IgD-negative memory B cell (primary cell): ENCODE measurements at regions not wholly inside any gene's neighbourhood (a gene's known extent, or its start where the extent isn't known, plus 50 kb on each side); places are given as distances from the start of the nearest gene placed in this dataset.
A peak's percentile ranks its signal among the peaks of the same experiment; 100 is the strongest.
"Not testable (repeated sequence)": the region's sequence is repeated elsewhere in the genome, so short reads cannot be mapped to it uniquely, and the experiment has no call there.

Source experiments
- H3K27ac Mint-ChIP-seq, 3 donors: one replicate each; pipeline ENCODE4 v1.8.0; 2020 to 2022; ENCODE audit warnings: mild to moderate bottlenecking in 3 of 3, mixed read lengths in 3 of 3, moderate library complexity in 1 of 3
- H3K27me3 Mint-ChIP-seq: one replicate; pipeline ENCODE4 v1.8.0; 2021; ENCODE audit warnings: mixed read lengths
- H3K36me3 Mint-ChIP-seq: one replicate; pipeline ENCODE4 v1.8.0; 2020; ENCODE audit warnings: mild to moderate bottlenecking, mixed read lengths
- H3K4me1 Mint-ChIP-seq, 3 donors: one replicate each; pipeline ENCODE4 v1.8.0; 2020 to 2022; ENCODE audit warnings: mixed read lengths in 3 of 3, mild to moderate bottlenecking in 1 of 3
- H3K4me3 Mint-ChIP-seq, 4 donors: one replicate each; pipeline ENCODE4 v1.8.0; 2020 to 2022; ENCODE audit warnings: mild to moderate bottlenecking in 4 of 4, mixed read lengths in 4 of 4, moderate library complexity in 3 of 4
- H3K9me3 Mint-ChIP-seq, 3 donors: one replicate each; pipeline ENCODE4 v1.8.0; 2020 to 2021; ENCODE audit warnings: mixed read lengths in 3 of 3, mild to moderate bottlenecking in 1 of 3

GRCh38 chr7:26978146-26978545 is 113.8 kb upstream of the SKAP2 start:
- Mint-ChIP-seq H3K27me3 (peaks cover 11% of the 10 kb centered on the region), H3K4me3 (no peak overlapping the region), H3K36me3 (no peaks in the 10 kb centered on the region), H3K4me1 (no peaks in the 10 kb centered on the region), H3K9me3 (peaks cover 0 to 2% (median 2%) of the 10 kb centered on the region in 3 donors), H3K27ac (no peak overlapping the region)

- Mint-ChIP-seq H3K27ac (no peak overlapping the region), H3K9me3 (peaks cover 7 to 12% (median 8%) of the 10 kb centered on the region in 3 donors), H3K36me3 (no peaks in the 10 kb centered on the region), H3K27me3 (peaks cover 10% of the 10 kb centered on the region), H3K4me3 (no peak overlapping the region), H3K4me1 (no peaks in the 10 kb centered on the region)
Observed at GRCh38 chr7:26976840-26977239, 112.5 kb upstream of the SKAP2 start.

GRCh38 chr7:26971924-26972323 is 107.5 kb upstream of the SKAP2 start:
- not testable (repeated sequence) for H3K4me3 Mint-ChIP-seq, H3K36me3 Mint-ChIP-seq, H3K27me3 Mint-ChIP-seq, H3K27ac Mint-ChIP-seq, H3K4me1 Mint-ChIP-seq
- H3K9me3 Mint-ChIP-seq, result peaks cover 11 to 19% (median 15%) of the 10 kb centered on the region in 3 donors

GRCh38 chr7:26965724-26966123 is 101.3 kb upstream of the SKAP2 start:
- Mint-ChIP-seq H3K27ac (no peak overlapping the region), H3K9me3 (peaks cover 0 to 2% (median under 1%) of the 10 kb centered on the region in 3 donors), H3K27me3 (no peaks in the 10 kb centered on the region), H3K4me1 (peaks cover 6 to 11% (median 7%) of the 10 kb centered on the region in 3 donors), H3K4me3 (no peak overlapping the region), H3K36me3 (no peaks in the 10 kb centered on the region)

GRCh38 chr7:26964156-26964808 is 99.9 kb upstream of the SKAP2 start:
- Mint-ChIP-seq H3K27me3 (no peaks in the 10 kb centered on the region), H3K36me3 (peaks cover 3% of the 10 kb centered on the region), H3K4me3 (peak overlapping the region in 1 of 4 donors; percentile 47), H3K27ac (no peak overlapping the region), H3K9me3 (peaks cover 0 to 2% (median 0%) of the 10 kb centered on the region in 3 donors), H3K4me1 (peaks cover 6 to 11% (median 7%) of the 10 kb centered on the region in 3 donors)

- no peak overlapping the region for H3K4me3 Mint-ChIP-seq
- peaks cover 3% of the 10 kb centered on the region for H3K36me3 Mint-ChIP-seq
- peaks cover 0 to 2% (median 0%) of the 10 kb centered on the region in 3 donors for H3K9me3 Mint-ChIP-seq
- peaks cover 2 to 6% (median 3%) of the 10 kb centered on the region in 3 donors for H3K4me1 Mint-ChIP-seq
- peaks cover 5% of the 10 kb centered on the region for H3K27me3 Mint-ChIP-seq
- H3K27ac Mint-ChIP-seq, result no peak overlapping the region
Observed at GRCh38 chr7:26959290-26959689, 94.9 kb upstream of the SKAP2 start.

GRCh38 chr7:26958834-26959233 is 94.4 kb upstream of the SKAP2 start:
- H3K4me3 Mint-ChIP-seq, result no peak overlapping the region
- H3K27ac Mint-ChIP-seq, result no peak overlapping the region
- peaks cover 0 to 4% (median 0%) of the 10 kb centered on the region in 3 donors for H3K4me1 Mint-ChIP-seq
- peaks cover 5% of the 10 kb centered on the region for H3K27me3 Mint-ChIP-seq
- H3K9me3 Mint-ChIP-seq, result peaks cover 0 to 2% (median 0%) of the 10 kb centered on the region in 3 donors
- H3K36me3 Mint-ChIP-seq, result peaks cover 3% of the 10 kb centered on the region

GRCh38 chr7:26955516-26955915 is 91.1 kb upstream of the SKAP2 start:
- Mint-ChIP-seq H3K9me3 (no peaks in the 10 kb centered on the region), H3K27ac (no peak overlapping the region), H3K4me1 (no peaks in the 10 kb centered on the region), H3K36me3 (peaks cover 3% of the 10 kb centered on the region), H3K4me3 (no peak overlapping the region), H3K27me3 (peaks cover 5% of the 10 kb centered on the region)

- no peaks in the 10 kb centered on the region for H3K36me3 Mint-ChIP-seq
Observed at GRCh38 chr7:26954951-26955350, 90.6 kb upstream of the SKAP2 start.

GRCh38 chr7:26951407-26951950 is 87.1 kb upstream of the SKAP2 start:
- Mint-ChIP-seq H3K4me3 (no peak overlapping the region), H3K27ac (no peak overlapping the region), H3K36me3 (no peaks in the 10 kb centered on the region), H3K4me1 (peaks cover 0 to 3% (median 0%) of the 10 kb centered on the region in 3 donors), H3K9me3 (no peaks in the 10 kb centered on the region), H3K27me3 (peaks cover 3% of the 10 kb centered on the region)

More at GRCh38 chr7:26954951-26955350, 90.6 kb upstream of the SKAP2 start:
- Mint-ChIP-seq H3K4me1 (no peaks in the 10 kb centered on the region), H3K4me3 (no peak overlapping the region), H3K9me3 (no peaks in the 10 kb centered on the region), H3K27me3 (peaks cover 5% of the 10 kb centered on the region), H3K27ac (no peak overlapping the region)

GRCh38 chr7:26950889-26951288 is 86.5 kb upstream of the SKAP2 start:
- Mint-ChIP-seq H3K4me1 (peaks cover 0 to 3% (median 0%) of the 10 kb centered on the region in 3 donors), H3K9me3 (no peaks in the 10 kb centered on the region), H3K27ac (no peak overlapping the region), H3K36me3 (no peaks in the 10 kb centered on the region), H3K27me3 (peaks cover 3% of the 10 kb centered on the region), H3K4me3 (no peak overlapping the region)

GRCh38 chr7:26949319-26949718 is 84.9 kb upstream of the SKAP2 start:
- peaks cover 0 to 3% (median 0%) of the 10 kb centered on the region in 3 donors for H3K4me1 Mint-ChIP-seq
- no peaks in the 10 kb centered on the region for H3K27me3 Mint-ChIP-seq
- H3K4me3 Mint-ChIP-seq, result no peak overlapping the region
- H3K27ac Mint-ChIP-seq, result no peak overlapping the region
- no peaks in the 10 kb centered on the region for H3K9me3 Mint-ChIP-seq
- H3K36me3 Mint-ChIP-seq, result no peaks in the 10 kb centered on the region

- H3K27ac Mint-ChIP-seq, result peak overlapping the region in 1 of 3 donors; percentile 71
- H3K9me3 Mint-ChIP-seq, result no peaks in the 10 kb centered on the region
- no peak overlapping the region for H3K4me3 Mint-ChIP-seq
- H3K36me3 Mint-ChIP-seq, result no peaks in the 10 kb centered on the region
- H3K4me1 Mint-ChIP-seq, result peaks cover 0 to 3% (median 0%) of the 10 kb centered on the region in 3 donors
- no peaks in the 10 kb centered on the region for H3K27me3 Mint-ChIP-seq
Observed at GRCh38 chr7:26948617-26949118, 84.3 kb upstream of the SKAP2 start.

GRCh38 chr7:26944501-26945358 is 80.3 kb upstream of the SKAP2 start:
- Mint-ChIP-seq H3K4me1 (peaks cover 0 to 3% (median 0%) of the 10 kb centered on the region in 3 donors), H3K4me3 (no peak overlapping the region), H3K27ac (no peak overlapping the region), H3K27me3 (peaks cover 2% of the 10 kb centered on the region), H3K36me3 (no peaks in the 10 kb centered on the region), H3K9me3 (no peaks in the 10 kb centered on the region)
